HG03432 (cell line): ENCODE measurements at regions not wholly inside any gene's neighbourhood (a gene's known extent, or its start where the extent isn't known, plus 50 kb on each side); places are given as distances from the start of the nearest gene placed in this dataset.

Source experiments
- ATAC-seq: cut with Tn5 transposase; IDR thresholded peaks from one replicate; pipeline ENCODE4 v1.9.1; 2021; ENCODE audit warnings: mild to moderate bottlenecking, moderate library complexity; ENCODE audit not compliant: unreplicated experiment

DNA sequence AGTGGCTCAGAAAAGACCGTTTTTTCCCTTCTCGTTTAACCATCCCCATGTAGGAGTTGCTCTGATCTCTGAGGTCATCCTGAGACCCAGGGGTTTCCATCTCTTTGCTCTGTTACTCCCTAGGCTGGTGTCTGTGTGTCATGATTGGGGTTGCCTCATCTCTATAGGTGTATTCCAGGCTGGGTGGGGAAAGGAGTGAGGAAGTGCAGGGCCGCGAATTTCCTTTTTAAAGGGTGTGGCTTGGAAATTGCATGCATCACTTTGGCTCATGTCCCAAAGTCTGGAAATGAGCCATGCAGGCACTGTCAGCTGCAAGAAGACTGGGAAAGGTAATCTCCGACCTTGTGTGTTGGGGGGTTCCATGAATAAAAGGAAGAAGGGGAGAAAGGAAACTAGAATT, 201.9 kb downstream of the AACS start:
- ATAC-seq = no peak

DNA sequence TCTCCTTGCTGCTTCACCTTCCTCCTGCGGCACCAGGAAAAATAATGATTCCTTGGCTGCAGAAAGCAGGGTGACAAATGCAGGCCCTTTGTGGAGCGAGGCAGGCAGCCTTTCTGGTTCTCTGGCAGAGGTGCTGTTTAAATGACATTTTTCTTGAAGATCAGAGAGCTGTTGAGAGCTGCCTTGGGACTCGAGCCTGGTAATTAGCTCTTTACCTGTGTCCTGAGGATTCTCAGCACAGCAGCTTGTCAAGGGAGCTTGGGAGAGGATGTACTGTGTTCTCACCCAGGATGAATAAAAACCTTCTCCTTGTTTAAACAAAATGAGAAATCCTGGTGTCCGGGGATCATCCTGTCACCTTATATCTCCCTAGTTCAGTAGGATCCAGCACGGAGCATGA, 204.0 kb downstream of the AACS start:
- no peak for ATAC-seq

DNA sequence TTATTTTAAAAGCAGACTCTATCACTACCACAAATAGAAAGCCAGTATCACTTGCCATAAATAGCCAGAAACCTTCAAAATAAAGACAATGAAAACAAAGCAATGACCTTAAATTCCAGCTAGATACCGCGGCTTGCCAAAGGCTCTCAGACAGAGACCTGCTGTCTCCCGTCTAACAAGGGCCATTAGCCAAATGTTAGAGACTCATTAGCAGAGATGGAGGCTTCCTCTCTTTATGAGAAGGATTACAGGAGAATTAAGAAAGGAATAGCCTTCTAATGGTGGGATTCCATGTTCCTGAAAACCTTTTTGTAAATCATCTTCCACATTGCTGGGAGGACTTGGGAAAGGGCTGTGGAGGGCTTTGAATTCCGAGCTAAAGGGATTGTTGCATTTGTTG, 206.7 kb downstream of the AACS start:
- ATAC-seq = no peak

DNA sequence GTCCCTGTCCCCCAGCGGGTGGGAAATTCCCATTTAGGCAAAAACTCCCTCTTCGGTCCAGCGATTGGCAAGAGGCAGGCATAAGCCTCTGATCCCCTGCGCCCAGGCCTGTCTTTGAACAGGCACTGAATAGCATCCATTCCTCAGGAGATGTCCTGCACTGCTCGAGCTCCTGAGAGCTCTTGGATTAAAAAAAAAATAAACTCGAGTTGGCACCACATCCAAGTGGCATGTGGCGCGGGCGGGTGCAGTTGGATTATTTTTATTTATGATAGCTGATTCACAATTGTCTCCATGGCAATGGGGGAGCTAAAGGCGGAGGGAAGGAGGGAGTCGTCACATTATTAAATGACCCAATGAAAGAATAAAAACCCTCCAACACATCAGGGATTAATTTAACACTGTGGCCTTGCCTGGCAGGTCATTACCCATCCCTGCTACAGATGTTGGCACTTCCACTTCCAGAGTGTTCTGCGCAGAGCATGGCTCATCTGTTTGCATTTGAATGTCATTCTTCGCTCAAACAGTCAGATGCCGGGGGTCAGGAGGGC, 207.2 kb downstream of the AACS start:
- ATAC-seq = no peak

DNA sequence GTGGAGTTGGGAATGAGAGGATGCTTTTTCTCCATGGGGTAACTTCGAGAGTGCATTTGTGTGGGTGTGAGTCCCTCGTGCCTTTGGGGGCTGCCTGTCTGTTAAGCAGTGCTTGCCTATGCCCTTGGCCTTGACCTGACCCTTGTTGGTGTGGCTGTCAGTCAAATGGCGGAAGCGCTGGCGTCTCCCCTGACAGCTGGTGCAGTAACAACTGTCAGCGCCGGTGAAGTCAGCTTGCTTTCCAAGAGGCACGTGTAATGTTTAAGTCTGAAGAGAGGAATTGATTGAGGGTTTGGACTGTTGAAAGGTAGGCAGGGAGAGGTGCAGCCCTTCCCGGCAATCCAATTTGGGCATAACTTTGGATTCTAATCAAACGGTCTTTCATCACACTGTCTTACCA, 211.3 kb downstream of the AACS start:
- ATAC-seq = no peak

DNA sequence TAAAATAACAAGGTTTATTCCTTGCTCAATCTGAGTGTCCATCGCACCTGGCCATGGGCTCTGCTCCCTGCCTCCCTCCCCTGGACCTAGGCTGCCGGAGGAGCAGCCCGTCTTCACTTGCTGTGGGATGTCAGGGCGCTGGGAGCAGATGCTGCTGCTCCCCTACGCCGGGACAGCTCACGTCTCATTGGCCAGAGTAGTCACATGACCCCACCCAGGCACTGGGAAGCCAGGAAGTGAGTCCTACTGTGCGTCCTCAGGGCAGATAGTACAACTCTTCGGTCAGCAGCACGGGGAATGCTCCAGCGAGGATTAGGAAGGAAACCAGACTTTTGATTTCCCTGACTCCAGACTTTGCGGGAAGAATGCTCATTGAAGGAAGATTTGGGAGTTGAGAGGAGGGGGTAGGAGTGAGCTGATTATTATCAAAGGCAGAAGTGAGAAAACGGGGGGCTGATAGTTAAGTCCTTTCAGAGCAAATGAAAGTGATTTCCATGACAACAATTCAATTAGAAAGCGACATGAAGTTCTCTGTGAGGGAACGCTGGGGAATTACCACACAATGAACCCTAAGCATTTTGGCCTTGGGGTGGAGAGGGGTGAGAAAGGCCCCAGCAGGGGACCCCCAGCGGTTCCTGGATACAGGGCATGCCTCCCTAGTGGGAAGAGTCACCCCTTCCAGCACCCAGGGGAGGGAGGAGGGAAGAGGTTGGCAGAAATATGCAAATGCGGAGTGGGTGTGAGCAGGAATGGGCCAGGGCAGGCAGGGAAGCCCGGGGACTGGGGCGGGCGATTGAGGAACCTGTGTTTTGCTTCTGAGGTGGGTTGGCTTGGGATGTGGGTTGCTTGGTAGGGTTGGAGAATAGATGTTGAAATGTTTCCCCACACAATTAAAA, 215.5 kb downstream of the AACS start:
- no peak for ATAC-seq

DNA sequence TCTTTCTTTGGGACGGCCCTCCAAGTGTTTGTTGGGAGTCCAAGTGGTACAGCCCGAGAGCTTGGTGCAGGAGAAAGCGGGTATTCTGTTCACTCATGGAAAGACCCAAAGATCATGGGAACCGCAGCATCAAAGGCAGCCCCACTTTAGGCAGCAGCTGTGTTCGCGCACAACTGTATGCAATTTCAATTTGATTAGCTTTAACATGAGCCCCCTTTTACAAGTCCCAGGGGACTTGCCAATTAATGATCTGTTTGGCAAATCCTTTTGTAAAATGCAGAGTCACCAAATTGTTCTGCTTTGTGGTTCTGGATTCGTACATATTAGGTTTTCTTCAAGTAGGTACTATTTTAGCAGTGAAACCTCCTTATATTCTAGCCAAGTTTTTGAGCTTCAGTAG, 217.7 kb downstream of the AACS start:
- ATAC-seq = no peak

DNA sequence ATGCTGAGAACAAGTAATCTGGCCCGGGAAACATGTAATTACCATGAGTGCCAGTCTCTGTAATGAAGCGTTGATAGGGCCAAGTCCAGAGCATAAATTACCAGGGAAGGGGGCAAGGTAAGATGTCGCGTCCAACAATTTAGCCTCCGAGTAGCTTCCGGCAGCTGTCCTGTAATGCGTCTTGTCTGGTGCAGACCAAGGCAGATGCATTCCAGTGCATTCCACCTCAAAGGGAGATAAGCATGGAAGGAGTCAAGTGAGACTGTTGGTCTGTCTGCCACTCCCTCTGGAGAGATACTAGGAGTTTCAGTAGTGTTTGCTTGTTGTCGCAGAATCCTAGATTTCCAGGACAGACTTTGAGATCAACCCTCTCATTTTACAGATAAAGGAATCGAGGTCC, 218.3 kb downstream of the AACS start:
- no peak for ATAC-seq

DNA sequence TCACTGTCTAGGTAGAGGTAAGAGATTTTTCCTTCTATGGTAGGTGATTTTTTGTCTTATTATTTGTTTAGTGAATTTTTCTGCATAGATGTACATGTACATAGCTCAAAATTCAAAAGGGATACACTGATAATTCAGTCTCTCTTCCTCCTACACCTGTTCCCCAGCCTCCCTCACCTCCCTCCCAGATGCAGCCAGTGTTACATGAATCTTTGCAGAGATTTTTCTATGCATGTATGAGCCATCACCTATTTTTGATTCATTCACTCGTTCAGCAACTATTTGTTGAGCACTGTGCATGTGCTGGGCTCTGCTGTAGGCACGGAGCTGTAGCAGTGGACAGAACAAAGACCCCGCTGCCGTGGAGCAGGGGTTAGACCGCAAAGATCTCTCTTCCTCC, 218.9 kb downstream of the AACS start:
- no peak for ATAC-seq

DNA sequence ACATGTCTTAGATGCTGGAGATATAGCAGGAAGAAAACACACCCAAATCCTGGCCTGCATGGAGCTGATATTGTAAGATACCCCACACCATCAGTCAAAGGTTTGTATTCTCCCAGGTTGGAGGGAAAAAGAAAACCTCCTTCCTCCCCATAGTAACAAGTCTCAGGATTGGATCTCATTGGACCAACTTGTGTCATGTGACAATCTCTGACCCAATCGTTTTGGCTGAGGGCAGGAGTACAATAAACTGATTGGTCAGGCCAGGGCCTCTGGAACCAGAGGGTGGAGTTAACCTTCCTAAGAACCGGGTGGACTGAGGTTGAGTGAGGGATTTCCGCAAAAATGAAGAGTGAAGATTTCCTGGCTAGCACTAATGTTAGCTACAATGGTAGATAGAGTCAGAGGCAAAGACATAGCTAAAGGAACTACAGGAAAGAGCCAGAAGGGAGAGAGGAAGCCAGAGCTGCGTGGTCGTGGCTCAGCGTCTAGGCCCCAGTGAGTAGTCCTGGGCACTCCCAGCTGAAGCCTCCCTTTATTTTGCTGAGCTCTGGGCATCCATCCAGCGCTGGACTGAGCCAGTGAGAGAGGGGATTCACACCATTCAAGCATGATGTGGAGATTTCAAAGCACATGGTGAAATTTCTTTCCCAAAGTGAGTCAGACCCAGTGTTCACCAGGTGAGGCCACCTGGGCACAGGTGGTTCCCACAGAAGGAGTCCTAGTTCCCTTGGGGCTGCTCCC, 219.9 kb downstream of the AACS start:
- no peak for ATAC-seq

DNA sequence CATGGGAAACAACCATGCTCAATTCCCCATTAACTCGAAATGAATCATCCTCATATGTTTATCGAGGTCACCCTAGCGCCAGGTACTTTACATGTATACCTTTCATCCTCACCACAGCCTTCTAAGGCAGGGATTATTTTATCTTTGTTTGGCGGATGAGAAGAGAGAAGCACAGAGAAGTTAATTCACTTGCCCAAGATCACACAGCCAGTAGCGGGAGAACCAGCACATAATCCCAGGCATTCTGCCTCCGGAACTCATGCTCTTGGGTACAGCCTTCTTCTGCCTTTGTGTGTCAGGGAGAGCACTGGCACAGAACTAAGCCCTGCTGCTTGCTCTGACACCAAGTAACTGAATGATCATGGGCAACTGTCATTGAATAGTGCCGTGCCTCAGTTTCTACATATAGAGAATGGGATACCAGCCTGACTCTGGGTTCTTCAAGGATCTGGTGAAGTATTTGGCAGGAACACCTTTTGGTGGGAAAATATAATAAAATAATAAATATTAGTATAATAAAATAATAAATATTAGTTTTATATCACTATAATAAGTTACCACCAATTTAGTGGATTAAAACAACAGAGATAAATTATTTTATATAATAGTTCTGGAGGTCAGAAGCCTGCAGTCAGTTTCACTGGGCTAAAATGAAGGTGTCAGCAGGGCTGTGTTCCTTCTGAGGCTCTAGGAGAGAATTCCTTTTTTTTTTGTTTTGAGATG, 220.9 kb downstream of the AACS start:
- ATAC-seq = no peak

DNA sequence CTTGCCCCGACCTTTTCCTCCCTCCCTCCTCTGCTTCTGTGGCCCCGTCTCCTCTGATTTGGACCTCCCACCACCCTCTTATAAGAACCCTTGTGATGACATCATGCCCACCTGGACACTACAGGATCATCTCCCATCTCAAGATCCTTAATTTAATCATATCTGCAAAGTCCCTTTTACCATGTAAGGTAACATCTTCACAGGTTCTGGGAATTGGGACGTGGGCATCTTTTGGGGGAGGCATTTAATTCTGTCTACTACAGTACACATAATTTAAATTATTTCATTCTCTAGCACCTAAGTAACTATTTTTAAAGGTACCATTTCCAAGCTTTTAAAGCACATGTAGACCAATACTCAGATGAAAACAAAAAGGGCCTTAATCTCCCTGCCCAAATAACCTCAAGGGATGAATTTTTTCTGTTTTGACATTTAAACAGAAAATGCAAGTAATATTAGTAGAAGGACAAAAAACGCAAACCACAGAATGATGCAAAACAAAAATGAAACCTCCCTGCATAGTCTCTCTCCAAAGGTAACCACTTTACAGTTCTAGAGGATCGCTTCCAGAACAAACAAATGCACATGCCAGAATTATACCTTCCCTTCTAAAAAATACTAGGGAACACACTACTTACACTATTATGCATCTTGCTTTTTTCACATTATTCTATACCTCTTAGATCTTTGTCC, 222.1 kb downstream of the AACS start:
- ATAC-seq = peak; percentile 85

DNA sequence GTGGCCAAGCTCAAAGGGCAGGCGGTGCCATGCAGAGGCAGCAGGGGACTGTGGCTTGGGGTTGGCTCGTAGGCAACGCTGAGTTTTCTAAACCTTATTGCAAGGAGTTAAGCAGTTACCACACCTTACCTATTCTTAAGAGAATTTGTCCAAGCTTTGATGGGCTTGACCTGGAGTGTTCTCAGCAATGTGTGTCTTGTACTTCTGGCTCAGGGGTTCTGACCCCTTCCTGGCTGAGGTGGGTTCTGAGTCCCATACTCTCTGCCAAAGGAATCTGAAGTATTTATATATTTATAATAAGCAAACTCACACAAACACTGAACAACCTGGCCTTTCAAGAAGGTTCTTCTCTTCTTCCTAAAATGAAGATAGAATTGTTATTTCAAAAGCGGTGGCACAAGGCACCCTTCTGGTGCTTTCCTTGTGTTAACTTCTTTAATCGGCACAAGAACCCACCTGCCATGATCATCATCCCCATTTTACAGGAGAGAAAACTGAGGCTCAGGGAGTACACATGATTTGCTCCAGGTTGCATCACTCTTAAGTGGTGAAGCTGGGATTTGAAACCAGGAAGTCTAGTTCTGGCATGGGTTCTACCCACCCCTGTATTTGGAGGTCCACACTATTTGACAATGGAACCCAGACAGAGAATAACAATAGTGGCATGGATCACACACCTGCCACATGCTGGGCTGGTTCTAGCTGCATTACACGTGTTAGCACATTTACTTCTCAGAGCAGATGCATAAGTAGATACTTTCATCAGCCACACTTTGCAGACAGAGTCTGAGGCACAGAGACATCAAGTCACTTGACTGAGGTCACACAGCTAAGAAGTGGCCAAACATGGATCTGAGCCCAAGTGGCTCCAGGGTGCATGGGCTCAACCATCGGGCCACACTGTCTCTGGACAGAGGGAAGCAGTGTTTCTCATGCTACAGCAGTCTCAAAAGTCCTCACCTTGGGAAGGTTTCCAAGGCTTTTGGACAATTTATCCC, 224.0 kb downstream of the AACS start:
- ATAC-seq = no peak

DNA sequence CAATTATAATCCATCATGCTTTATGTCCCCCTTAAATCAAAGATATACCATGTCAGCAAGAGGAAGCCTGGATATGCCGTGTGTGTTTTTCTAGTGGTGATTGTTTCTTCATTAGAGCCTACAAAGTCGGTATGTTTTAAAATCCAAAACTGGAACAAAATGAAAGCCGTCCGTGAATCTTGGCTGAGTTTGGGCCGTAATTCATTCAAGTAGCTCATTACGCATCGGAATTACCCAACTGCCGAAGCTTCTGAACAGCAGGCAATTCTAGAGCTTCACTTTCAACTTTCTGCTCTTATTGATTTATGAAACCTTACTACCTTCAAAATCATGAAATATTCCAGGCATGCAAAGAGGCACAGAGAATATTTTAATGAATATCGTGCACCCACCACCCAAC, 224.7 kb downstream of the AACS start:
- ATAC-seq = no peak

DNA sequence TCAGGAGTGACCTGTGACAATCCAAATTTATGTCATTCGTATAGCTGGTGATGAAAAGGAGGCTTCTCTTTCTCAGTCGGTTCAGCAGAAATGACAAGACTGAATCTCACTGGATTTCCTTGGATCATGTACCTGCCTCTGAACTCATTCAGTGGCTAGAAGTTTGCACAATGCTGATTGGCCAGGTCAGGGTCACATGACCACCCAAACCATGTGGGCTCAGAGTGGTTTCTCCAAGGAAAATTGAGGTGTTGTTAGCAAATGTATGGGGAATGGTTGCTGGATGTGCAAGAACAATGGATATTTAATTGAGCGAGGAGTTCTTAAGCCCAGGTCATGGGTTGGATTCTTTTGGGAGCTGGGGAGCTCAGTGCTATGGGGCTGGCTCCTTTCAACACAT, 227.5 kb downstream of the AACS start:
- ATAC-seq = no peak

DNA sequence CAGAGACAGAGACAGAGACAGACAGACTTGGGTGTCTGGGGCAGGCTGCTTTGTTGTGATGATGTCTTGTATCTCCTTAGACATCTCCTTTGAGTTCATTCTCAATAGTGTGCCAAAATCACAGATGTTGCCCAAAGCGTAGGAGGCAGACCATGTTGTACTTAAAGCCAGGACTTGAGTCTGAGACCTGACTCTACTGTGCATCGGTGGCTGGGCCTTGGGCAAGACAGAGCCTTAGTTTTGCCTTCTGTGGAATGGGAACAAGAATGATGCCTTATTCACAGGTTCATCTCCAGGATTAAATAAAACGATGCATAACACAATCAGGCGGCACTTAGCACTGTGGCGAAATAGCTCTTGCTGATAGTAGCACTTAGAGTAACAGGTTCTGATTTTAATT, 230.3 kb downstream of the AACS start:
- ATAC-seq = no peak

DNA sequence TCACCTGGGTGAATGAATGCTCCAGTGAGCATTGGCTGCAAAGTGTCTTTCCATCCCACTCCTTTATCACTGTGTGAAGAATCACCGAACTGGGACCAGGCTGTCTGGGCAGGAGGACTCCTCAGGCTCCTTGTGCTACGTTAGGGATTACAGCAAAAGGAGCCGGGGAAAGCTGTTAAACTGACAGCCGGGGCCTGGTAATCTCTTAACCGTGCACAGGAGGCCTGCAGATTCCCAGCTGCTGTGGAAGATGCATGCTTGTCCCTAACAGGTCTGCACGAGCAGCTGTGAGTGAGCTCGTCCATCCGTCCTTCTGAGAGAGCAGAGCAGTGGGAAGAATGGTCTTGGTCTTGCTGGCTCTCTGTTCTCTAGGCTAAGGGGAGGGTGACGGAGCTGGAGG, 231.5 kb downstream of the AACS start:
- no peak for ATAC-seq

DNA sequence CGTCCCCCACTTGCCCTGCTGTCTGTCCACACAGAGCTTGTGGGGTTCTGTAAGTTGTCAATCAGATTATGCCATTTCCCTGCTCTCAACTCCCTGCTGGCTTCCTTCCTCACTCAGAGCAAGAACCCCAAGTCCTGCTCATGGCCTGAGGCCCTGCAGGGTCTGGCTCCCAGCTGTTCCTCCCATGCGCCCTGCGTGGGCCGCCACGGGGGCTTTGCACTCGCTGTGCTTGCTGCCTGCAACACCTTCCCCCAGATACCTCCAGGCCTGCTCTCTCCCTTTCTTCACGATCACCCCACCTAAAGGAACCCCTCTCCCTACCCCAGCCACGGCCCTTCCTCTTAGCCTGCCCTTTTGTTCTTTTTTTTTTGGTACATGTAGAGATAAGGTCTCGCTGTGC, 234.6 kb downstream of the AACS start:
- ATAC-seq = no peak

DNA sequence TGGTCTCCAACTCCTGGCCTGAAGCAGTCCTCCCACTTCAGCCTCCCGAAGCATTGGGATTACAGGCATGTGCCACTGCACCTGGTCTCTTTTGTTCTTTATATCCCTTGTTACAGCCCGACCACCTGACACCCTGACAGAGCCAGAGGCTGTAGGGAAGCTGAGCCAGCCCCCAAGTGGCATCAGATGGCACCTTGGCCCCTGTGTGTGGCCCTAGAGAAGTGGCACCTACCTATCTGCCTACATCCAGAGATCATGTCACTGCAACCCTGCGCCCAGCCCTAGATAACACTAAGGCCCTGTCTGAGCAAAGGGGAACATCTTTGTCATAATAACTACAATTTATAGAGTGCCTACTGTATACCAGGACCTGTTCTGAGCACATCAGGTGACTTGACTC, 235.0 kb downstream of the AACS start:
- ATAC-seq = no peak

DNA sequence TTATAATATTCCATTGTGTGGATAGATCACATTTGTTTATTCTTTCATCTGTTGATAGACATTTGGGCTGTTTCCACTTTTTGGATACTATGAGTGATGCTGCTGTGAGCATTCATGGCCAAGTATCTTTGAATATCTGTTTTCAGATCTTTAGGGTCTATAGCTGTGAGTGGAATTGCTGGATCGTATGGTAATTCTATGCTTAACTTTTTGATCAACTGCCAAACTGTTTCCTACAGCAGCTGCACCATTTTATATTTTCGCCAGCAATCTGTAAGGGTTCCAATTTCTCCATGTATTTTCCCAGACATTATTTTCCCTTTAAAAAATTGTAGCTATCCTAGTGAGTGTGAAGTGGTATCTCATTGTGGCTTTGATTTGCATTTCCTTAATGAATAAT, 238.1 kb downstream of the AACS start:
- no peak for ATAC-seq
